Fibroblast of lung (primary cell): ENCODE measurements at regions not wholly inside any gene's neighbourhood (a gene's known extent, or its start where the extent isn't known, plus 50 kb on each side); places are given as distances from the start of the nearest gene placed in this dataset.

Source experiments
- DNase-seq, 2 donors: peaks; one replicate each; pipeline versions ENCODE4 v3.0.0 to v3.0.0-alpha.2; 2010; ENCODE audit warnings: low read depth in 2 of 2
- H2AFZ ChIP-seq: 2 replicates; pipeline ENCODE4 v1.5.1; 2012; ENCODE audit warnings: low read length, control low read depth, inconsistent platforms
- H3K27ac ChIP-seq: 2 replicates; pipeline ENCODE4 v1.5.1; 2011; ENCODE audit warnings: low read length, control low read depth; ENCODE audit not compliant: insufficient read depth
- H3K27me3 ChIP-seq: 2 replicates; pipeline ENCODE4 v1.5.1; 2011; ENCODE audit warnings: mild to moderate bottlenecking, low read length; ENCODE audit not compliant: control insufficient read depth, insufficient read depth
- H3K36me3 ChIP-seq: 2 replicates; pipeline ENCODE4 v1.5.1; 2011; ENCODE audit warnings: low read length; ENCODE audit not compliant: control insufficient read depth, insufficient read depth
- H3K4me1 ChIP-seq: 2 replicates; pipeline ENCODE4 v1.5.1; 2011; ENCODE audit warnings: low read length; ENCODE audit not compliant: control insufficient read depth, insufficient read depth; ENCODE audit errors: extremely low read depth
- H3K4me2 ChIP-seq: 2 replicates; pipeline ENCODE4 v1.5.1; 2011; ENCODE audit warnings: low read length, control low read depth; ENCODE audit not compliant: insufficient read depth; ENCODE audit errors: extremely low read depth
- H3K4me3 ChIP-seq, 4 experiments: fragments of 200-600 bp in 1 of 4; sonication (generic) in 1 of 4; replicated peaks in 1 of 4; 2 replicates each; pipeline ENCODE4 v1.5.1; 2011 to 2016; ENCODE audit warnings: low read length in 4 of 4, low read depth in 3 of 4, mild to moderate bottlenecking in 3 of 4, control low read depth in 2 of 4, inconsistent platforms in 1 of 4, mixed read lengths in 1 of 4; ENCODE audit not compliant: insufficient read depth in 1 of 4; ENCODE audit errors: control extremely low read depth in 1 of 4
- H3K79me2 ChIP-seq: 2 replicates; pipeline ENCODE4 v1.5.1; 2012; ENCODE audit warnings: mild to moderate bottlenecking, low read length, inconsistent platforms; ENCODE audit not compliant: control insufficient read depth, insufficient read depth
- H3K9ac ChIP-seq: 2 replicates; pipeline ENCODE4 v1.5.1; 2011; ENCODE audit warnings: mild to moderate bottlenecking, low read length, control low read depth; ENCODE audit not compliant: insufficient read depth
- H3K9me3 ChIP-seq: 2 replicates; pipeline ENCODE4 v1.5.1; 2012; ENCODE audit warnings: low read depth, low read length; ENCODE audit not compliant: control insufficient read depth, insufficient read depth
- H4K20me1 ChIP-seq: 2 replicates; pipeline ENCODE4 v1.5.1; 2011; ENCODE audit warnings: low read length; ENCODE audit not compliant: control insufficient read depth, insufficient read depth; ENCODE audit errors: extremely low read depth
- EZH2 ChIP-seq: IDR thresholded peaks from 2 replicates; pipeline ENCODE4 v1.5.1; 2012; ENCODE audit warnings: low read length, control low read depth, mild to moderate bottlenecking; ENCODE audit errors: missing control alignments
- TF ChIP-seq, protein P1 (sequence below), 2 donors: IDR thresholded peaks in 1 of 2; conservative IDR thresholded peaks in 1 of 2; 1 replicate in 1 of 2; 2 replicates in 1 of 2; pipeline ENCODE4 v1.5.1; 2011 to 2012; ENCODE audit warnings: low read length in 2 of 2, control low read depth in 1 of 2, inconsistent platforms in 1 of 2, low read depth in 1 of 2, mild to moderate bottlenecking in 1 of 2

DNA sequence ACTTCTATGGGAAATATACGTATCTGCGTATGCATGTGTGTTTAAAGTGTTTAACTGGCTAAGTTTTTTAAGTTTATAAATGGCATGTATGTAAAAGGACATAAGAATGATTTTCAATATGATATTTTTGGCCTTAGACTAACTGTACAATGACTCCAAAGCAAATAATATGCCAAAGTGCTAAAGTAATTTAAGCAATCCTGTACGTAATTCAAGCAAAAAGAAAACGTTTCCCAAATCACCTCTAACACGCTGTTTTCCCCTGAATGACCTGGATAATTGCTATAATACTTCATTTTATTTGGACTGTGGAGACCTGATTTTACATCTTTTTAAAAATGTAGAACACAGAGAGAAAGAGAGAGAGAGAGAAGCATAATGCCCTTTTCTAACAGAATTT, 183.0 kb upstream of the HAND2 start:
- H3K9me3 ChIP-seq = no peaks in the 10 kb centered on the region
- no peak for DNase-seq
- H3K4me2 ChIP-seq = no peak overlapping the region
- TF ChIP-seq EZH2 = no peak
- TF ChIP-seq, protein P1, sequence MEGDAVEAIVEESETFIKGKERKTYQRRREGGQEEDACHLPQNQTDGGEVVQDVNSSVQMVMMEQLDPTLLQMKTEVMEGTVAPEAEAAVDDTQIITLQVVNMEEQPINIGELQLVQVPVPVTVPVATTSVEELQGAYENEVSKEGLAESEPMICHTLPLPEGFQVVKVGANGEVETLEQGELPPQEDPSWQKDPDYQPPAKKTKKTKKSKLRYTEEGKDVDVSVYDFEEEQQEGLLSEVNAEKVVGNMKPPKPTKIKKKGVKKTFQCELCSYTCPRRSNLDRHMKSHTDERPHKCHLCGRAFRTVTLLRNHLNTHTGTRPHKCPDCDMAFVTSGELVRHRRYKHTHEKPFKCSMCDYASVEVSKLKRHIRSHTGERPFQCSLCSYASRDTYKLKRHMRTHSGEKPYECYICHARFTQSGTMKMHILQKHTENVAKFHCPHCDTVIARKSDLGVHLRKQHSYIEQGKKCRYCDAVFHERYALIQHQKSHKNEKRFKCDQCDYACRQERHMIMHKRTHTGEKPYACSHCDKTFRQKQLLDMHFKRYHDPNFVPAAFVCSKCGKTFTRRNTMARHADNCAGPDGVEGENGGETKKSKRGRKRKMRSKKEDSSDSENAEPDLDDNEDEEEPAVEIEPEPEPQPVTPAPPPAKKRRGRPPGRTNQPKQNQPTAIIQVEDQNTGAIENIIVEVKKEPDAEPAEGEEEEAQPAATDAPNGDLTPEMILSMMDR (conservative IDR thresholded peaks at IDR 0.05 in 1 of 2, IDR thresholded peaks at IDR 0.05 in 1 of 2; ENCODE audit: low read depth in 1 of 2, low read length in 2 of 2) = no peak
- no peaks in the 10 kb centered on the region for H4K20me1 ChIP-seq
- no peak overlapping the region for H3K9ac ChIP-seq
- H3K27me3 ChIP-seq = no peaks in the 10 kb centered on the region
- no peak overlapping the region for H2AFZ ChIP-seq
- no peaks in the 10 kb centered on the region for H3K4me1 ChIP-seq
- no peak overlapping the region for H3K27ac ChIP-seq
- H3K4me3 ChIP-seq = no peak overlapping the region
- H3K79me2 ChIP-seq = no peaks in the 10 kb centered on the region
- no peaks in the 10 kb centered on the region for H3K36me3 ChIP-seq

GRCh38 chr4:173707658-173708419, 177.8 kb upstream of the HAND2 start:
- H3K27me3 ChIP-seq = no peaks in the 10 kb centered on the region
- no peaks in the 10 kb centered on the region for H4K20me1 ChIP-seq
- no peaks in the 10 kb centered on the region for H3K79me2 ChIP-seq
- H3K9me3 ChIP-seq = no peaks in the 10 kb centered on the region
- H3K36me3 ChIP-seq = no peaks in the 10 kb centered on the region
- H3K9ac ChIP-seq = no peak overlapping the region
- H3K4me2 ChIP-seq = no peak overlapping the region
- TF ChIP-seq EZH2 = no peak
- TF ChIP-seq, protein P1 (conservative IDR thresholded peaks at IDR 0.05 in 1 of 2, IDR thresholded peaks at IDR 0.05 in 1 of 2; ENCODE audit: low read depth in 1 of 2, low read length in 2 of 2) = no peak
- no peak overlapping the region for H3K27ac ChIP-seq
- DNase-seq = no peak
- H2AFZ ChIP-seq = no peak overlapping the region
- H3K4me3 ChIP-seq = no peak overlapping the region
- no peaks in the 10 kb centered on the region for H3K4me1 ChIP-seq

- Histone ChIP-seq H3K4me3 (no peak overlapping the region), H4K20me1 (no peaks in the 10 kb centered on the region), H3K79me2 (no peaks in the 10 kb centered on the region), H3K4me1 (no peaks in the 10 kb centered on the region), H2AFZ (no peak overlapping the region), H3K4me2 (no peak overlapping the region), H3K9ac (no peak overlapping the region), H3K27ac (no peak overlapping the region), H3K27me3 (no peaks in the 10 kb centered on the region), H3K36me3 (no peaks in the 10 kb centered on the region), H3K9me3 (no peaks in the 10 kb centered on the region)
- TF ChIP-seq, protein P1 (conservative IDR thresholded peaks at IDR 0.05 in 1 of 2, IDR thresholded peaks at IDR 0.05 in 1 of 2; ENCODE audit: low read depth in 1 of 2, low read length in 2 of 2) = no peak
- no peak for TF ChIP-seq EZH2
- DNase-seq = no peak
These were observed 174.2 kb upstream of the HAND2 start for GRCh38 chr4:173704201-173704600.
